Loucy (cell line): ENCODE measurements at regions not wholly inside any gene's neighbourhood (a gene's known extent, or its start where the extent isn't known, plus 50 kb on each side); places are given as distances from the start of the nearest gene placed in this dataset.

Experiments used
- CTCF ChIP-seq: fragments of 200-600 bp; sonication (generic); conservative IDR thresholded peaks from 2 replicates; pipeline ENCODE4 v1.5.1; 2014; ENCODE audit warnings: mild to moderate bottlenecking, antibody characterized with exemption, low read length
- EZH2phosphoT487 ChIP-seq: fragments of 200-600 bp; IDR thresholded peaks from 2 replicates; pipeline ENCODE4 v1.6.1; 2018; ENCODE audit warnings: antibody characterized with exemption, mild to moderate bottlenecking, moderate library complexity, borderline replicate concordance

GRCh38 chr10:10160821-10161312, 856.8 kb upstream of the CELF2 start:
- no peak for TF ChIP-seq CTCF
- no peak for TF ChIP-seq EZH2phosphoT487
